Cardiac muscle cell (in vitro differentiated cells and primary cell): ENCODE measurements at regions not wholly inside any gene's neighbourhood (a gene's known extent, or its start where the extent isn't known, plus 50 kb on each side); places are given as distances from the start of the nearest gene placed in this dataset.
A peak's percentile ranks its signal among the peaks of the same experiment; 100 is the strongest.

Source experiments
- DNase-seq, 2 donors: peaks; one replicate each; pipeline versions ENCODE4 v3.0.0 to v3.0.0-alpha.2; 2010 to 2017; ENCODE audit warnings: low read depth in 1 of 2, low spot score in 1 of 2
- H3K27ac ChIP-seq: fragments of 200-600 bp; sonication (generic); 2 replicates; pipeline ENCODE4 v1.5.1; 2016
- H3K27me3 ChIP-seq: fragments of 200-600 bp; sonication (generic); 2 replicates; pipeline ENCODE4 v1.6.0; 2016; ENCODE audit warnings: control low read depth
- H3K36me3 ChIP-seq: fragments of 200-600 bp; sonication (generic); 2 replicates; pipeline ENCODE4 v1.5.1; 2016; ENCODE audit warnings: control low read depth
- H3K4me1 ChIP-seq: fragments of 200-600 bp; sonication (generic); 2 replicates; pipeline ENCODE4 v1.8.1; 2017; ENCODE audit warnings: low read depth, mild to moderate bottlenecking, mixed run types
- H3K4me3 ChIP-seq: fragments of 200-600 bp; sonication (generic); 2 replicates; pipeline ENCODE4 v1.5.1; 2016; ENCODE audit warnings: mild to moderate bottlenecking
- H3K9me3 ChIP-seq: fragments of 200-600 bp; sonication (generic); 2 replicates; pipeline ENCODE4 v1.5.1; 2017; ENCODE audit warnings: low read depth, mild to moderate bottlenecking, control low read depth
- TF ChIP-seq, protein P1 (sequence below): IDR thresholded peaks from 2 replicates; pipeline ENCODE4 v1.5.1; 2012; ENCODE audit warnings: low read depth, mild to moderate bottlenecking, low read length

DNA sequence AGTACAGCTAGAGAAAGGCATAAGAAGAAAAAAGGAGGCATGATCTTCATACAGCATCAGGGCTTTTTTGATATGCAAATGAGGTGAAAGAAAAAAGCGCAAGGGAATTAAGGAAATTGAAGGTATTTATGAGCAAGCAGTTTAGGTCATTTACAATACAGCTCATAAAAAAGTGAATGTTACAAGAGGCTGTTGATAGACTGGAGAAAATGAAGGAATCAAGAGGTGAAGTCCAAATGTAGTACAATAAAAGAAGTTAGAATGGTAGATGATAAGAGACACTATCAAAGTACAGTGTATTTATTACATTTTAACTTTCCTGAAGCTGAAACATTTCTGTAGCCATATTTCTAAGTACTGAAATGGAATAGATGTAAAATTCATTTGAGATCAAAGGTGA lies 1349.5 kb downstream of the ADGRL3 start:
- no peak for DNase-seq
- TF ChIP-seq, protein P1, sequence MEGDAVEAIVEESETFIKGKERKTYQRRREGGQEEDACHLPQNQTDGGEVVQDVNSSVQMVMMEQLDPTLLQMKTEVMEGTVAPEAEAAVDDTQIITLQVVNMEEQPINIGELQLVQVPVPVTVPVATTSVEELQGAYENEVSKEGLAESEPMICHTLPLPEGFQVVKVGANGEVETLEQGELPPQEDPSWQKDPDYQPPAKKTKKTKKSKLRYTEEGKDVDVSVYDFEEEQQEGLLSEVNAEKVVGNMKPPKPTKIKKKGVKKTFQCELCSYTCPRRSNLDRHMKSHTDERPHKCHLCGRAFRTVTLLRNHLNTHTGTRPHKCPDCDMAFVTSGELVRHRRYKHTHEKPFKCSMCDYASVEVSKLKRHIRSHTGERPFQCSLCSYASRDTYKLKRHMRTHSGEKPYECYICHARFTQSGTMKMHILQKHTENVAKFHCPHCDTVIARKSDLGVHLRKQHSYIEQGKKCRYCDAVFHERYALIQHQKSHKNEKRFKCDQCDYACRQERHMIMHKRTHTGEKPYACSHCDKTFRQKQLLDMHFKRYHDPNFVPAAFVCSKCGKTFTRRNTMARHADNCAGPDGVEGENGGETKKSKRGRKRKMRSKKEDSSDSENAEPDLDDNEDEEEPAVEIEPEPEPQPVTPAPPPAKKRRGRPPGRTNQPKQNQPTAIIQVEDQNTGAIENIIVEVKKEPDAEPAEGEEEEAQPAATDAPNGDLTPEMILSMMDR: no peak
- Histone ChIP-seq H3K36me3 (no peaks in the 10 kb centered on the region), H3K4me1 (no peaks in the 10 kb centered on the region), H3K4me3 (no peak overlapping the region), H3K27ac (no peak overlapping the region), H3K27me3 (no peaks in the 10 kb centered on the region), H3K9me3 (no peaks in the 10 kb centered on the region)

DNA sequence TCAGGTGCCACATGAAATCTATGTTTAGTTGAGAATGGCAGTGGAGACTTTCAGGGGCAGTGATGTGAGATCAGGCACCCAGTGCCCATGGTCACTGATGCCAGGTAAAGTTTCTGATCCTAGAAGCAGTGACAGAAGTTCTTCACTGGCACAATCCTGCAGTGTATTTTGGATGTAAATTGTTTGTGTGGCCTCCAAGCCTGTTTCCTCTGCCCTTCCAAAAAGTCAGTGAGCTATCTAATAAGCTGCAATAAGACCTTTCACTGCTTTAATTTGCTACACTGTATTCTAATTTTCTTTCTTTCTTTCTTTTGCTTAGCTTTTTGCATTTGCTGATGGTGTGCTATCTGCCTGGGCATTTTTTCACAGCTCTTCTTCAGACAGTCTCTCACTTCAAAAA lies 1348.6 kb downstream of the ADGRL3 start:
- no peaks in the 10 kb centered on the region for H3K27me3 ChIP-seq
- H3K4me3 ChIP-seq: no peak overlapping the region
- no peak overlapping the region for H3K27ac ChIP-seq
- H3K36me3 ChIP-seq: no peaks in the 10 kb centered on the region
- no peaks in the 10 kb centered on the region for H3K9me3 ChIP-seq
- TF ChIP-seq, protein P1: no peak
- H3K4me1 ChIP-seq: no peaks in the 10 kb centered on the region
- no peak for DNase-seq

DNA sequence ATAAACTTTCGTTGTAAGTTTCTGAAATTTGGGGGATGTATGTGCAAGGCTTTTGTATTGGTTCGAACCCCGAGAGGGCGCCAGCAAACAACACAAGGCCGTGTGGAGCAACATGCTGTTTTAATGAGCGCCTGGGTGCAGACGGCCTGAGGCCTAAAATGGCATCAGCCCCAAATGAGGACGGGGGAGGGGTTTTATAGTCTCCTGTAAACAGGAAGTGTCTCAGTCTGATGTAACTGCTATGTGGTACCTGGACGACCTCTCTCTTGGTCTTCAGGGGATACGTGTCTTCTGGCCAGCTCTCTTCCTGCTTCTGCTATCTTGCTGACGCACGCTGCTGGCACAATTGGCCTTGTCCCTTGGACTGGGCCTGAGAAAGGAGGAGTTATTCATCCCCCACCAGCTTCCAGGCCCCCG lies 1348.0 kb downstream of the ADGRL3 start:
- Histone ChIP-seq H3K36me3 (no peaks in the 10 kb centered on the region), H3K27ac (no peak overlapping the region), H3K9me3 (no peaks in the 10 kb centered on the region), H3K27me3 (no peaks in the 10 kb centered on the region), H3K4me3 (no peak overlapping the region), H3K4me1 (no peaks in the 10 kb centered on the region)
- TF ChIP-seq, protein P1: no peak
- DNase-seq: peak in 1 of 2 donors; percentile 40

- Histone ChIP-seq H3K9me3 (no peaks in the 10 kb centered on the region), H3K4me3 (no peak overlapping the region), H3K27me3 (no peaks in the 10 kb centered on the region), H3K36me3 (no peaks in the 10 kb centered on the region), H3K27ac (no peak overlapping the region), H3K4me1 (no peaks in the 10 kb centered on the region)
- TF ChIP-seq, protein P1: no peak
- DNase-seq: peak in 1 of 2 donors; percentile 20
Observed at GRCh38 chr4:62544428-62544827, 1344.3 kb downstream of the ADGRL3 start.

DNA sequence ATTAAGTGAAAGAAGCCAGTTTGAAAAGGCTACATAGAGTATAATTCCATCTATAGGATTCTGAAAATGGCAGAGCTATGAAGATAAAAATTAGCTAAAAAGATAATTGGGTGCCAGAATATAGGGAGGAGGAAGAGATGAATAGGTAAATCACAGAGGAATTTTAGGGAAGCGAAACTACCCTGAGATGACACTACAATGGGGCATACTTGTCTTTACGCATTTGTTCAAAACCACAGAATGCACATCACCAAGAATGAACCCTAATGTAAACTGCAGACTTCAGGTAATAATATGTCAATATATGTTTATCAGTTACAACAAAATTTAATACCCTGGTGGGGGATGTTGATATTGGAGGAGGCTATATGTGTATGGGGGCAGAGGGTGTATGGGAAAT lies 1342.9 kb downstream of the ADGRL3 start:
- DNase-seq: no peak
- TF ChIP-seq, protein P1: no peak
- Histone ChIP-seq H3K27ac (no peak overlapping the region), H3K9me3 (no peaks in the 10 kb centered on the region), H3K36me3 (no peaks in the 10 kb centered on the region), H3K27me3 (no peaks in the 10 kb centered on the region), H3K4me1 (no peaks in the 10 kb centered on the region), H3K4me3 (no peak overlapping the region)

DNA sequence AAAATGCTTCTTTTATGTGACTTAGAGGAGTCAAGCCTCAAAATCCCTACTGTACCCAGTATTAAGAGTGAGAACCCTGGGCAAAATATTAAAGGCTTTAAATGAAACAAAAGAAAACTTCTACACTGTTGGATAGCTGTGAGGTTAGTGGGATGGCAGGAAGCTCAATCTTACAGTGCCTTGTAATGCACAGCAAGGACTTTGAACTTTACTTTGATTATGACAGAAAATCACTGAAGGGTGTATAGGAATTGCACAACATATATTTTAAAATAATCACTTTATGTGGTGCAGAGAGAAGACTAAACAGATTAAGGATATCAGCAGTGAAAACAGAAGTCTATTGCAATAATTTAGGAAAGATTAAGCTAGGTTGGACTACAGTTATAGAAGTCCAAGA lies 1333.4 kb downstream of the ADGRL3 start:
- no peak for DNase-seq
- no peak overlapping the region for H3K27ac ChIP-seq
- no peak overlapping the region for H3K4me3 ChIP-seq
- H3K36me3 ChIP-seq: no peaks in the 10 kb centered on the region
- no peaks in the 10 kb centered on the region for H3K4me1 ChIP-seq
- TF ChIP-seq, protein P1: no peak
- no peaks in the 10 kb centered on the region for H3K9me3 ChIP-seq
- H3K27me3 ChIP-seq: no peaks in the 10 kb centered on the region
